HCT116 (cell line): ENCODE measurements at regions not wholly inside any gene's neighbourhood (a gene's known extent, or its start where the extent isn't known, plus 50 kb on each side); places are given as distances from the start of the nearest gene placed in this dataset.

ENCODE experiments used
- ATAC-seq: fragments of 200-7000 bp; cut with Tn5 transposase; 2 replicates; pipeline ENCODE4 v1.9.1; 2020; ENCODE audit warnings: mild to moderate bottlenecking, moderate library complexity
- BruUV-seq: library from RNA; stranded (reverse); fragments of 400-500 nt; replicated peaks from 2 replicates; lab custom pipeline; 2021; lab: Mats Ljungman, UMichigan
- CTCF ChIA-PET: fragments of 300-600 bp; sonication (Branson Sonifier 250); formaldehyde crosslinking; loops from one replicate; lab custom pipeline; 2021; ENCODE audit warnings: antibody characterized with exemption; lab: Charles Lee
- POLR2A ChIA-PET: fragments of 300-600, 350-600 bp; sonication (Branson Sonifier 250); formaldehyde crosslinking; loops from one replicate; lab custom pipeline; 2021; ENCODE audit warnings: antibody characterized with exemption; lab: Charles Lee
- RAD21 ChIA-PET, 2 experiments: fragments of 300-600 bp; sonication (Branson Sonifier 250); formaldehyde crosslinking; loops; one replicate each; lab custom pipeline; 2023; ENCODE audit warnings: low total read pairs in 2 of 2; ENCODE audit not compliant: uncharacterized antibody in 2 of 2, unreplicated experiment in 2 of 2, low non-redundant PET in 1 of 2; lab: Charles Lee
- DNase-seq: peaks from one replicate; pipeline ENCODE4 v3.0.0-alpha.2; 2010; ENCODE audit warnings: low read depth, low spot score
- H2AFZ ChIP-seq: fragments of 200-600 bp; shearing (Covaris generic), sonication (generic); 2 replicates; pipeline ENCODE4 v1.6.1; 2017; ENCODE audit warnings: low read depth, mixed run types, mixed read lengths, antibody characterized with exemption, low read length; ENCODE audit not compliant: poor library complexity, severe bottlenecking
- H3K27ac ChIP-seq: 2 replicates; pipeline ENCODE4 v1.5.1; 2012; ENCODE audit warnings: low read depth, low read length
- H3K27me3 ChIP-seq: fragments of 200-600 bp; sonication (generic); 2 replicates; pipeline ENCODE4 v1.6.1; 2016; ENCODE audit warnings: mixed run types, low read length, mixed read lengths; ENCODE audit not compliant: insufficient read depth
- H3K36me3 ChIP-seq, 2 experiments: fragments of 200-500 bp in 1 of 2; fragments of 200-600 bp in 1 of 2; sonication (Bioruptor generic) in 1 of 2; sonication (generic) in 1 of 2; 2 replicates each; pipeline versions ENCODE4 v1.5.1 to v1.6.1; 2014 to 2016; ENCODE audit warnings: low read length in 2 of 2, inconsistent platforms in 1 of 2, mixed read lengths in 1 of 2, mixed run types in 1 of 2; ENCODE audit not compliant: insufficient read depth in 2 of 2, control insufficient read depth in 1 of 2
- H3K4me1 ChIP-seq, 2 experiments: fragments of 200-600 bp in 1 of 2; sonication (generic) in 1 of 2; 2 replicates each; pipeline versions ENCODE4 v1.5.1 to v1.6.1; 2012 to 2017; ENCODE audit warnings: low read length in 2 of 2, inconsistent platforms in 1 of 2, mild to moderate bottlenecking in 1 of 2, mixed read lengths in 1 of 2, mixed run types in 1 of 2, moderate library complexity in 1 of 2; ENCODE audit not compliant: insufficient read depth in 2 of 2, control insufficient read depth in 1 of 2
- H3K4me2 ChIP-seq: fragments of 200-600 bp; sonication (generic); 2 replicates; pipeline ENCODE4 v1.6.1; 2017; ENCODE audit warnings: mixed run types, low read length, mixed read lengths
- H3K4me3 ChIP-seq, 2 experiments: fragments of 200-600 bp in 1 of 2; sonication (generic) in 1 of 2; replicated peaks in 1 of 2; 2 replicates each; pipeline ENCODE4 v1.5.1; 2011 to 2016; ENCODE audit warnings: low read length in 2 of 2, control low read depth in 1 of 2, low read depth in 1 of 2, mild to moderate bottlenecking in 1 of 2, mixed read lengths in 1 of 2, mixed run types in 1 of 2
- H3K79me2 ChIP-seq: fragments of 200-600 bp; sonication (generic); 2 replicates; pipeline ENCODE4 v1.6.1; 2017; ENCODE audit warnings: mild to moderate bottlenecking, mixed run types, low read length, moderate library complexity, mixed read lengths; ENCODE audit not compliant: insufficient read depth
- H3K9ac ChIP-seq: fragments of 200-600 bp; sonication (generic); 2 replicates; pipeline ENCODE4 v1.6.1; 2016; ENCODE audit warnings: low read length, mixed read lengths
- H3K9me2 ChIP-seq: fragments of 200-600 bp; sonication (generic), shearing (Covaris generic); 2 replicates; pipeline ENCODE4 v1.6.1; 2017; ENCODE audit warnings: mixed run types, mild to moderate bottlenecking, moderate library complexity; ENCODE audit not compliant: insufficient read depth
- H3K9me3 ChIP-seq, 2 experiments: fragments of 200-500 bp in 1 of 2; fragments of 200-600 bp in 1 of 2; sonication (Bioruptor generic) in 1 of 2; sonication (generic) in 1 of 2; 2 replicates each; pipeline ENCODE4 v1.6.1; 2014 to 2017; ENCODE audit warnings: low read length in 2 of 2, mixed read lengths in 2 of 2, inconsistent platforms in 1 of 2, low read depth in 1 of 2, mild to moderate bottlenecking in 1 of 2, mixed run types in 1 of 2, moderate library complexity in 1 of 2; ENCODE audit not compliant: control insufficient read depth in 1 of 2, insufficient read depth in 1 of 2
- H4K20me1 ChIP-seq: fragments of 200-600 bp; sonication (generic), shearing (Covaris generic); 2 replicates; pipeline ENCODE4 v1.6.1; 2017; ENCODE audit warnings: mixed run types, mild to moderate bottlenecking, moderate library complexity; ENCODE audit not compliant: insufficient read depth
- CBX3 ChIP-seq: IDR thresholded peaks from 2 replicates; pipeline ENCODE4 v1.6.1; 2012; ENCODE audit warnings: low read depth
- JUND ChIP-seq: IDR thresholded peaks from 2 replicates; pipeline ENCODE4 v1.6.1; 2012
- POLR2AphosphoS5 ChIP-seq: IDR thresholded peaks from 2 replicates; pipeline ENCODE4 v1.6.1; 2011; ENCODE audit warnings: mild to moderate bottlenecking, low read depth, low read length, moderate library complexity
- RAD21 ChIP-seq: IDR thresholded peaks from 2 replicates; pipeline ENCODE4 v1.6.1; 2012; ENCODE audit warnings: low read depth, mild to moderate bottlenecking
- REST ChIP-seq: IDR thresholded peaks from 2 replicates; pipeline ENCODE4 v1.6.1; 2012; ENCODE audit warnings: low read depth
- SP1 ChIP-seq: IDR thresholded peaks from 2 replicates; pipeline ENCODE4 v1.6.1; 2012; ENCODE audit warnings: low read depth
- SRF ChIP-seq: IDR thresholded peaks from 2 replicates; pipeline ENCODE4 v1.6.1; 2012; ENCODE audit warnings: low read depth
- TCF7L2 ChIP-seq: IDR thresholded peaks from 2 replicates; pipeline ENCODE4 v1.7.0; 2011; ENCODE audit warnings: borderline replicate concordance, inconsistent platforms; ENCODE audit not compliant: insufficient read depth, insufficient read length; ENCODE audit errors: extremely low read depth
- ZBTB33 ChIP-seq: IDR thresholded peaks from 2 replicates; pipeline ENCODE4 v1.6.1; 2011; ENCODE audit warnings: mild to moderate bottlenecking, low read length, moderate library complexity; ENCODE audit not compliant: insufficient replicate concordance; ENCODE audit errors: extremely low read depth
- ZFX ChIP-seq: fragments of 450-650 bp; IDR thresholded peaks from 2 replicates; pipeline ENCODE4 v1.6.1; 2017
- ZNF274 ChIP-seq: fragments of 200-500 bp; sonication (Bioruptor generic); IDR thresholded peaks from 2 replicates; pipeline ENCODE4 v1.6.1; 2014; ENCODE audit warnings: mild to moderate bottlenecking, low read depth, low read length, inconsistent platforms
- intact Hi-C: fragments of 100-400 bp; cut with micrococcal nuclease; formaldehyde crosslinking; loops from 2 replicates; pipeline ENCODE4 v1.10.0; 2022
- TF ChIP-seq, protein P1 (sequence below): IDR thresholded peaks from 2 replicates; pipeline ENCODE4 v1.6.1; 2012
- TF ChIP-seq, protein P2 (sequence below): IDR thresholded peaks from 2 replicates; pipeline ENCODE4 v1.6.1; 2012

DNA sequence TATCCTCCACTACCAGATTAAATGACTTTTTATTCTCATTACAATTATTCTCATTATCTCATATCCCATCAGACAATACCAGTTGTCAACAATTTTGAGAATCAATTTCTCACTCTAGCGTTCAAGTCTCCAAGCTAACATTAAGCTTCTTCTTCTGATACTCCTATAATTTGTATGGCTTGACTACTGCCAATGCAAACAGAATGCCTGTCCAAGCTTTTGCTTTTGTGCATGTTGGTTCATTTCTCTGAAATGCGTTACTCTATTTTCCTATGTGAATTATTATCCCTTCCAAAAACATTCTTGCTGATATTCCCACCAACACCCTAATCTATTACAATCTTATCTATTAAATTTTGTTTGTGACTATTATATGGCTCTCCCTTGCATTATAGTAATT lies 1602.3 kb downstream of the C4orf33 start:
- Histone ChIP-seq H3K27me3 (no peaks in the 10 kb centered on the region), H3K9me2 (no peaks in the 10 kb centered on the region), H3K9me3 (no peaks in the 10 kb centered on the region), H4K20me1 (no peaks in the 10 kb centered on the region), H3K4me3 (no peak overlapping the region), H3K79me2 (no peaks in the 10 kb centered on the region), H3K36me3 (no peaks in the 10 kb centered on the region), H2AFZ (no peak overlapping the region), H3K27ac (no peak overlapping the region), H3K9ac (no peak overlapping the region), H3K4me1 (no peaks in the 10 kb centered on the region), H3K4me2 (no peak overlapping the region)
- DNase-seq: no peak
- TF ChIP-seq, protein P1, sequence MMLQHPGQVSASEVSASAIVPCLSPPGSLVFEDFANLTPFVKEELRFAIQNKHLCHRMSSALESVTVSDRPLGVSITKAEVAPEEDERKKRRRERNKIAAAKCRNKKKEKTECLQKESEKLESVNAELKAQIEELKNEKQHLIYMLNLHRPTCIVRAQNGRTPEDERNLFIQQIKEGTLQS: no peak
- TF ChIP-seq ZNF274 (no peak), SRF (no peak), RAD21 (no peak), CBX3 (no peak), SP1 (no peak), JUND (no peak), TCF7L2 (no peak), ZFX (no peak), ZBTB33 (no peak), POLR2AphosphoS5 (no peak), REST (no peak)
- TF ChIP-seq, protein P2, sequence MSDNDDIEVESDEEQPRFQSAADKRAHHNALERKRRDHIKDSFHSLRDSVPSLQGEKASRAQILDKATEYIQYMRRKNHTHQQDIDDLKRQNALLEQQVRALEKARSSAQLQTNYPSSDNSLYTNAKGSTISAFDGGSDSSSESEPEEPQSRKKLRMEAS: no peak
- ATAC-seq: no peak
- BruUV-seq: no TSS peak
- ChIA-PET RAD21 (no interaction called here), CTCF (no interaction called here), POLR2A (no interaction called here)
- intact Hi-C loops: no loop called here
